ENCODE measurements at regions not wholly inside any gene's neighbourhood (a gene's known extent, or its start where the extent isn't known, plus 50 kb on each side); places are given as distances from the start of the nearest gene placed in this dataset.

DNA sequence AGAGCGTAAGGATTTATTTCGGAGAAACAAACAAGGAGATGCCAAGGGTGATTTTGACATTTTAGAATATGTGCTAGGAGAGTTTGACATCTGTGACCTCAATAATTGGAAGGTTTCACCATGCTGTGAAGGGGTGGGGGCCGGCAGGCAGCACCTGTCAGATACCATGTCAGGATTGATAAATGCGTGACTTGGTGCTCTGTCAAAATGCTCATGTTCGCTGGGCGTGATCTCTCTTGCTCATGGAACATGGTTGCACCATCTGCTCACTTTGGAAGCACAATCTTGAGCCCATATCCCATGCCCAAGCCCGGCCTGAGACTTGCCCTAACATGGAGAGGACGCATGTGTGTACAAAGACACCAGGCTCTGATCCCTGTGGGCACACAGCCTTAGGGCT lies 347.6 kb downstream of the RNF144A start (continued):
- TF ChIP-seq, protein P1, sequence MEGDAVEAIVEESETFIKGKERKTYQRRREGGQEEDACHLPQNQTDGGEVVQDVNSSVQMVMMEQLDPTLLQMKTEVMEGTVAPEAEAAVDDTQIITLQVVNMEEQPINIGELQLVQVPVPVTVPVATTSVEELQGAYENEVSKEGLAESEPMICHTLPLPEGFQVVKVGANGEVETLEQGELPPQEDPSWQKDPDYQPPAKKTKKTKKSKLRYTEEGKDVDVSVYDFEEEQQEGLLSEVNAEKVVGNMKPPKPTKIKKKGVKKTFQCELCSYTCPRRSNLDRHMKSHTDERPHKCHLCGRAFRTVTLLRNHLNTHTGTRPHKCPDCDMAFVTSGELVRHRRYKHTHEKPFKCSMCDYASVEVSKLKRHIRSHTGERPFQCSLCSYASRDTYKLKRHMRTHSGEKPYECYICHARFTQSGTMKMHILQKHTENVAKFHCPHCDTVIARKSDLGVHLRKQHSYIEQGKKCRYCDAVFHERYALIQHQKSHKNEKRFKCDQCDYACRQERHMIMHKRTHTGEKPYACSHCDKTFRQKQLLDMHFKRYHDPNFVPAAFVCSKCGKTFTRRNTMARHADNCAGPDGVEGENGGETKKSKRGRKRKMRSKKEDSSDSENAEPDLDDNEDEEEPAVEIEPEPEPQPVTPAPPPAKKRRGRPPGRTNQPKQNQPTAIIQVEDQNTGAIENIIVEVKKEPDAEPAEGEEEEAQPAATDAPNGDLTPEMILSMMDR (IDR thresholded peaks at IDR 0.05 in 2 of 3, conservative IDR thresholded peaks at IDR 0.05 in 1 of 3; ENCODE audit: borderline replicate concordance in 1 of 3, insufficient read depth in 1 of 3, low read depth in 2 of 3, low read length in 2 of 3): no peak
- TF ChIP-seq ZFX (IDR thresholded peaks at IDR 0.05): no peak
- TF ChIP-seq ZNF274 (IDR thresholded peaks at IDR 0.05; ENCODE audit: low read depth, low read length): no peak

DNA sequence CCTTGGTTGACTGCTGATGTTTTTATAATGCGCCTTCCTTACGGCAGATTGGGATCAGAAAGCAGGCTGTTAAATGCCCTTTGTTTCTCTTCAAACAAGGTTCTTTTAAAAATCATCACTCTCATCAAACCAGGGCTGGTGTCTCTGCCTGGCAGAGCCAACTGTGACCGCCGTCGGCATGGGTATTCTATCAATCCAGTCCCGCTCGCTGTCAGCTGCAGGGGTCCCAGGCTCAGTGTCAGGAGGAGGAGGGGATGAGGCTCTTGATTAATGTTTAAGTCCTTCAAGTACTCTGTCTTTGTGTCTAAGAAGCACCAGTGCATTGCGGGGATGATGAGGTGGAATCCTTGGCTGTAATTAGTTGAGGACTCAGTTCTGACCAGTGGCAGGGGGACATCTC lies 348.1 kb downstream of the RNF144A start:
- Histone ChIP-seq H3K79me2 (ENCODE audit: insufficient read depth, low read length) (no peaks in the 10 kb centered on the region), H3K4me3 (replicated peaks in 1 of 2; ENCODE audit: low read depth in 1 of 2, low read length in 2 of 2) (no peak overlapping the region), H3K9ac (ENCODE audit: low read length) (no peak overlapping the region), H3K27me3 (ENCODE audit: insufficient read depth, low read length) (peaks cover 48% of the 10 kb centered on the region; the same call in 1 of the 2 replicates), H2AFZ (ENCODE audit: low read depth, low read length, poor library complexity, severe bottlenecking) (no peak overlapping the region), H3K9me2 (ENCODE audit: insufficient read depth) (no peaks in the 10 kb centered on the region), H3K9me3 (ENCODE audit: control insufficient read depth in 1 of 2, insufficient read depth in 1 of 2, low read depth in 1 of 2, low read length in 2 of 2) (no peaks in the 10 kb centered on the region), H3K4me1 (ENCODE audit: control insufficient read depth in 1 of 2, insufficient read depth in 2 of 2, low read length in 2 of 2) (no peaks in the 10 kb centered on the region), H3K27ac (ENCODE audit: low read depth, low read length) (no peak overlapping the region), H3K36me3 (ENCODE audit: control insufficient read depth in 1 of 2, insufficient read depth in 2 of 2, low read length in 2 of 2) (no peaks in the 10 kb centered on the region), H3K4me2 (ENCODE audit: low read length) (no peak overlapping the region), H4K20me1 (ENCODE audit: insufficient read depth) (no peaks in the 10 kb centered on the region)
- TF ChIP-seq ZNF274 (IDR thresholded peaks at IDR 0.05; ENCODE audit: low read depth, low read length) (no peak), EZH2 (IDR thresholded peaks at IDR 0.05) (no peak), SP1 (IDR thresholded peaks at IDR 0.05; ENCODE audit: low read depth) (no peak), SIN3A (IDR thresholded peaks at IDR 0.05; ENCODE audit: low read depth) (no peak), YY1 (IDR thresholded peaks at IDR 0.05; ENCODE audit: extremely low read depth, insufficient replicate concordance, low read depth, low read length) (no peak), POLR2A (IDR thresholded peaks at IDR 0.05; ENCODE audit: borderline replicate concordance, extremely low read depth, insufficient read depth, insufficient read length) (no peak), EZH2phosphoT487 (IDR thresholded peaks at IDR 0.05; ENCODE audit: borderline replicate concordance) (no peak), RAD21 (IDR thresholded peaks at IDR 0.05; ENCODE audit: low read depth) (no peak), CEBPB (IDR thresholded peaks at IDR 0.05; ENCODE audit: low read depth) (no peak), ZFX (IDR thresholded peaks at IDR 0.05) (no peak), POLR2AphosphoS5 (IDR thresholded peaks at IDR 0.05; ENCODE audit: low read depth, low read length) (no peak)
- TF ChIP-seq, protein P2, sequence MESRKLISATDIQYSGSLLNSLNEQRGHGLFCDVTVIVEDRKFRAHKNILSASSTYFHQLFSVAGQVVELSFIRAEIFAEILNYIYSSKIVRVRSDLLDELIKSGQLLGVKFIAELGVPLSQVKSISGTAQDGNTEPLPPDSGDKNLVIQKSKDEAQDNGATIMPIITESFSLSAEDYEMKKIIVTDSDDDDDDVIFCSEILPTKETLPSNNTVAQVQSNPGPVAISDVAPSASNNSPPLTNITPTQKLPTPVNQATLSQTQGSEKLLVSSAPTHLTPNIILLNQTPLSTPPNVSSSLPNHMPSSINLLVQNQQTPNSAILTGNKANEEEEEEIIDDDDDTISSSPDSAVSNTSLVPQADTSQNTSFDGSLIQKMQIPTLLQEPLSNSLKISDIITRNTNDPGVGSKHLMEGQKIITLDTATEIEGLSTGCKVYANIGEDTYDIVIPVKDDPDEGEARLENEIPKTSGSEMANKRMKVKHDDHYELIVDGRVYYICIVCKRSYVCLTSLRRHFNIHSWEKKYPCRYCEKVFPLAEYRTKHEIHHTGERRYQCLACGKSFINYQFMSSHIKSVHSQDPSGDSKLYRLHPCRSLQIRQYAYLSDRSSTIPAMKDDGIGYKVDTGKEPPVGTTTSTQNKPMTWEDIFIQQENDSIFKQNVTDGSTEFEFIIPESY (IDR thresholded peaks at IDR 0.05; ENCODE audit: extremely low read depth, insufficient replicate concordance, low read length): no peak
- TF ChIP-seq, protein P3, sequence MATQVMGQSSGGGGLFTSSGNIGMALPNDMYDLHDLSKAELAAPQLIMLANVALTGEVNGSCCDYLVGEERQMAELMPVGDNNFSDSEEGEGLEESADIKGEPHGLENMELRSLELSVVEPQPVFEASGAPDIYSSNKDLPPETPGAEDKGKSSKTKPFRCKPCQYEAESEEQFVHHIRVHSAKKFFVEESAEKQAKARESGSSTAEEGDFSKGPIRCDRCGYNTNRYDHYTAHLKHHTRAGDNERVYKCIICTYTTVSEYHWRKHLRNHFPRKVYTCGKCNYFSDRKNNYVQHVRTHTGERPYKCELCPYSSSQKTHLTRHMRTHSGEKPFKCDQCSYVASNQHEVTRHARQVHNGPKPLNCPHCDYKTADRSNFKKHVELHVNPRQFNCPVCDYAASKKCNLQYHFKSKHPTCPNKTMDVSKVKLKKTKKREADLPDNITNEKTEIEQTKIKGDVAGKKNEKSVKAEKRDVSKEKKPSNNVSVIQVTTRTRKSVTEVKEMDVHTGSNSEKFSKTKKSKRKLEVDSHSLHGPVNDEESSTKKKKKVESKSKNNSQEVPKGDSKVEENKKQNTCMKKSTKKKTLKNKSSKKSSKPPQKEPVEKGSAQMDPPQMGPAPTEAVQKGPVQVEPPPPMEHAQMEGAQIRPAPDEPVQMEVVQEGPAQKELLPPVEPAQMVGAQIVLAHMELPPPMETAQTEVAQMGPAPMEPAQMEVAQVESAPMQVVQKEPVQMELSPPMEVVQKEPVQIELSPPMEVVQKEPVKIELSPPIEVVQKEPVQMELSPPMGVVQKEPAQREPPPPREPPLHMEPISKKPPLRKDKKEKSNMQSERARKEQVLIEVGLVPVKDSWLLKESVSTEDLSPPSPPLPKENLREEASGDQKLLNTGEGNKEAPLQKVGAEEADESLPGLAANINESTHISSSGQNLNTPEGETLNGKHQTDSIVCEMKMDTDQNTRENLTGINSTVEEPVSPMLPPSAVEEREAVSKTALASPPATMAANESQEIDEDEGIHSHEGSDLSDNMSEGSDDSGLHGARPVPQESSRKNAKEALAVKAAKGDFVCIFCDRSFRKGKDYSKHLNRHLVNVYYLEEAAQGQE (IDR thresholded peaks at IDR 0.05; ENCODE audit: low read depth): no peak
- RAD21 ChIA-PET (ENCODE audit: low non-redundant PET in 1 of 2, low total read pairs in 2 of 2, uncharacterized antibody in 2 of 2, unreplicated experiment in 2 of 2): no interaction called here
- intact Hi-C loops (cut with micrococcal nuclease): no loop called here
- no TSS peak for BruUV-seq (replicated peaks)
- POLR2A ChIA-PET: no interaction called here
- DNase-seq (ENCODE audit: low read depth, low spot score): no peak
- CTCF ChIA-PET: no interaction called here
- ATAC-seq: no peak
